GM21526 (cell line): ENCODE measurements at regions not wholly inside any gene's neighbourhood (a gene's known extent, or its start where the extent isn't known, plus 50 kb on each side); places are given as distances from the start of the nearest gene placed in this dataset.
"Not testable (repeated sequence)": the region's sequence is repeated elsewhere in the genome, so short reads cannot be mapped to it uniquely, and the experiment has no call there.

Source experiments
- ATAC-seq: cut with Tn5 transposase; IDR thresholded peaks from one replicate; pipeline ENCODE4 v1.9.1; 2021; ENCODE audit warnings: moderate library complexity; ENCODE audit not compliant: unreplicated experiment, low FRiP score

DNA sequence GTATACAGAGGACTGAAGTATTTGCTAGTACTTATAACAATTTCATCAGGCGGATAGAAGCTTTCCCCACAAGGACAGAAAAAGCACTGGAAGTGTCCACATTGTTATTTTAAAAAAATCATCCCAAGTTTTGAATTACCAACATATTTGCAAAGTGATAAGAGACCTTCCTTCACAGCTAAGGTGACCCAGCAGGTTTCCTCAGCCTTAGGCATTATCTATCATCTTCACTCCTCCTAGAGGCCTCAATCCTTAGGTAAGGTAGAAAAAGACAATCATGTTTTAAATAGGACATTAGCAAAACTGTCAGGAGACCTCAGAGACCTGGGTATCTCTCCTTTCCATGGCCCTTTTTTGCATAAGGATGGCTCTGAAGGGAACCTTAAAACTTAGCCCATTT lies 72.5 kb upstream of the CHD6 start:
- ATAC-seq: no peak

DNA sequence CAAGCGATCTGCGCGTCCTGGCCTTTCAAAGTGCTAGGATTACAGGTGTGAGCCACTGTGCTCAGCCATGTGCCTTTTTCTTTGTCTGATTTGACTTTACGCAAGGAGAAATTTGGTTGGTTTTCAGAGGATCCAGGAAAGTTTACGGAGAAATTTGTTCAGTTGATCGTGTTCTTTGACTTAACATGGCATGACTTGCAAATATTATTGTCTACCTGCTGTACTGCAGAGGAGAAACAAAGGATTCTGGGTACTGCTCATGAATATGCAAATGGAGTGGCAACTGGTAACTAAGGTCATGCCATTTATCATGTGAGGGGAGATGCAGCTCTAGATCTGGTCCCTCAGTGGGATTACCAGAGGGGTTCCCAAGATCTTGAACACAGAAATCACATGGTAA lies 68.8 kb upstream of the CHD6 start:
- no peak for ATAC-seq

DNA sequence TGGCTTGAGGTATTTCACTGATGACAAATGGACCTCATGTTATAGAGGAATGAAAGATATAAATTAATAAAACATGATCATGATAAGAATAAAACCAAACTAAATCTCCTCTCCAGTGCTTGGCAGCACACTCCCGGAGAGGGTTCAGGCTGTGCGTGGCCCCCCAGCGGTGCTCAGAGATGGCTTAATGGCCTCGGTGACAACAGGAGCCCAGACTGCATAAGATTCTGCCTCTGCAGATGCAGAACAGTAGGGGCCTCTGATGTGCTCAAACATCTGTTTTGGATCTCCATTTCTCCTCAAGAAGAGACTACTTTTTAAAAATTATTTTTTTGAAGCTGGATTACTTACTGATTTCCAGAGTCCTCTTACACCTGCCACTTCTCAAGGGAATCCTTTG lies 67.0 kb upstream of the CHD6 start:
- not testable (repeated sequence) for ATAC-seq

DNA sequence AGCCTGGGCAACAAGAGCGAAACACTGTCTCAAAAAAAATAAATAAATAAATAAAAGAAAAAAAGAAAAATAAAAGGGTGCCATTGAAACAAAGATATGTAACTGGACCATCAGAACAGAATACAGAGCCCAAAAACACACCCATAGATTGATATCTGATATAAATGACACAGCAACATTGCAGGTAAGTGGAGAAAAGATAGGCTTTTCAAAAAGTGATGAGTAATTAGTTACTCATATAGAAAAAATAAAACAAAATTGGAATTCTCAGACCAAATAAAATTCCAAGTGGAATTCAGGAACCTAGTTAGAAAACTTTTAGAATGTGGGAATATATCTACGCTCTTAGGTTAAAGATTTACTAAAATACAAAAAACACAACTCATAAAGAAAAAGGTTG lies 60.6 kb upstream of the CHD6 start:
- ATAC-seq: no peak

DNA sequence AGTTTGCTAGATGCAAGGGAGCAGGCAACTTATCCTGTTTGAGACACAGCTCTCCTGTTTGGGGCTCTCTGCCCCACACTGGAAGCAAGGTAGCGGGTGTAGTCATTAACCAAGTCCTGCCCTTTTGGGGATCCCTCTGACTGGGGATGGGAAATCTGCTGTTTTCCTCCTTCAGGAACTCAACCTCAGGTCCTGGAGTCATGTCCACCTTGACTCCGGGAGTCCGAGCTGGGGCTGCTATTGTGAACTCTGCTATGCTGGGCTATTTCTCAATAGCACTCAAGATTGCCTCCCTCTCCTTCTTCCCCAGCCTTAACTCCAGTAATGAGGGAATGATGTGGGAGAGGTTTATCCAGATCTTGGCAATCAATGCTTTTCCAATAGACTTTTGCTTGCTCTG lies 54.1 kb upstream of the CHD6 start:
- no peak for ATAC-seq

DNA sequence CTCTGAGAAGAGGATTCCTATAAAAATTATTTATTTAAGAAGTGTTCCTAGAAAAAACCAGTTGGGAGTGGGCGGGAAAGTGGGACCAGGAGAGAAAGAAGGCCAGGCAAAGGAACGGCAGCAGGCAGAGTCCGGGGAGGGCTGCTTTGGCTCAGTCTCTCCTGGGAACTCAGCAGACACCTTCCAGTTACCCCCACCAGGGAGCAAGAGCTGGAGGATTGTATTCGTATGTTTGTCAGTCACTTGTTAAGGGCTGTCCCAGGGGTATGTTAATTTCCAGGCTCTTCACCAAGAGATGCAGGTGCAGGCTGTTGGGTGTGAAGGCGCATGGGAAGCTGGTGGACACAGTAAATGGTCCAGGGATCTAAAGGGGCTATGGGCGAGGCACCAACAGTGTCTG lies 53.0 kb upstream of the CHD6 start:
- ATAC-seq: no peak

DNA sequence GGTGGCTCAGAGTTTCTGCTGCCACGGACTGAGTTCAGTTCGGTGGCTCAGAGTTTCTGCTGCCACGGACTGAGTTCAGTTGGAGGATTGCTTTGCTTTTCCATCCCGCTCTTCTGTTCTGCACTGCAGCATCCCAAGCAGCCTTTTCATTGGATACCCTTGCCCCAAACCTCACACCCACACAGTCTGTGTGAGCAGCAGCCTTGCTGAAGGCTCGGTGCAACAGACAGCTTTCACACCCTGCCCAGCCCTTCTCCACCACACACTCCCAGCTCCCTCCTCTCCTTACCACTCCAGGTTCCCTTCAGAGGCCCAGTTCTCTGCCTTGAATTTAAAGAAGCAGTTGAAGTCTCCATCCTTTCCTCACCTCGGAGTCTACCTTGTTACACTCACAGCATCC lies 52.5 kb upstream of the CHD6 start:
- no peak for ATAC-seq

DNA sequence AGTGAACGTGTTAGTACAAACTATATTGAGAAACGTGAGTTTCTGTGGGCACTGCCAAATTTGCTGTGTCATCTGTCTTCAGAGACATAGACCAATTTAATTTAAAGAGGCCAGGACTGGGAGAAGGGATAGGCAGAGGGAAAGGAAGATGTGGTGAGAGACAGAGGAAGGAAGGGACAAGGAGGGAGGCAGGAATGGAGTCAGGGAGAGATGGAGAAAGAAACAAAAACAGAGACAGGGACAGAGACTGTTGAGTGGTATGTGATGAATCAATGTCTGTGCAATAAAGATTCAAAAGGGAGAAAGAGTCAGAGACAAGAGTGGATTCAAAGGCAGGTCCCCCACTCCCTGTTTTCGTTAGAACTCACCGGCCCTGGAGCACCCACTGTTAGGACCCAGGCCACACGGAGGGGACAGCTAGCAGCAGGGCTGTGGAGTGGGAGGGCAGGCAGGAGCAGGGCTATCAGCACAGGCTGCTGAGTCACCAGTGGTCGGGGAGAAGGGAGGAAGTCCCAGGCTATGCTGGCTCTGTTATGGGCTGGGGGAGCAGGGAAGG lies 51.6 kb upstream of the CHD6 start:
- ATAC-seq: no peak

DNA sequence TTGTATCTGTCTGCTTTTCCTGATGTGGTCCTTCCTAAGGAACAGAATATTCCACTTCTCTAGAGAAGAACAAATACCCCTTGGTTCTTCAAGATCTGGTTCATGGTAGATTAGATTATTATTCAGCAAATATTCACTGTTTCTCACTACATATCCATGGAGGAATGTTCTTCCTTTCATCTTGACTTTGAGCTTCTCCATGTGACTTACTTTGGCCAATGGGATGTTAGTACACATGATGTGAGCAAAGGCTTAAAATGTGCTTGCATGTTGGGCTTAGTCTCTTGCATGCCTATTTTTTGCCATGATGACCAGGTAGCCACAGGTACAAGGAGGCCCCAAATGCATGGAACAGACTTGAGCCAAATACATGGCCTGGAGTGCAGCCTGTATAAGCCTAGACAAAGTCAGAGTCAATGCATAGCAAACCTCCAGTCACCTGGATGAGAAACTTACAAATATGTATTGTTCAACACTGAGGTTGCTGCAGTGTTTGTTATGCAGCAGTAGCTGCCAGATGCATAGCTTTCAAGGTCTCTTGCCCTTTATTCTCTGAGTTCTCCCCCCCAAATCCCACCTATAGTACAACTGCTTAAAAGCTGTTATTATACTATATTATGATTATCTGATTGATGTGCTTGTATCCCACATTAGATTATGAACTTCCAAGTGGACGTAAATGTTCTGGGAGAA lies 50.0 kb upstream of the CHD6 start:
- no peak for ATAC-seq
